Smooth muscle cell (in vitro differentiated cells): ENCODE measurements at regions not wholly inside any gene's neighbourhood (a gene's known extent, or its start where the extent isn't known, plus 50 kb on each side); places are given as distances from the start of the nearest gene placed in this dataset.
A peak's percentile ranks its signal among the peaks of the same experiment; 100 is the strongest.

Experiments used
- DNase-seq: peaks from one replicate; lab custom pipeline; 2025; ENCODE audit not compliant: unreplicated experiment; lab: John Stamatoyannopoulos, UW
- H2AFZ ChIP-seq: fragments of 200-600 bp; sonication (generic); 2 replicates; pipeline ENCODE4 v1.6.0; 2016; ENCODE audit warnings: antibody characterized with exemption, low read depth, mild to moderate bottlenecking
- H3F3A ChIP-seq: fragments of 200-600 bp; sonication (generic); 2 replicates; pipeline ENCODE4 v1.6.0; 2017; ENCODE audit warnings: antibody characterized with exemption, low read depth
- H3K27ac ChIP-seq: fragments of 200-600 bp; sonication (generic); 2 replicates; pipeline ENCODE4 v1.5.1; 2016; ENCODE audit warnings: low read depth, mild to moderate bottlenecking
- H3K27me3 ChIP-seq: fragments of 200-600 bp; sonication (generic); 2 replicates; pipeline ENCODE4 v1.6.1; 2016; ENCODE audit warnings: low read depth, mild to moderate bottlenecking
- H3K36me3 ChIP-seq: fragments of 200-600 bp; sonication (generic); 2 replicates; pipeline ENCODE4 v1.5.1; 2016; ENCODE audit warnings: low read depth
- H3K4me1 ChIP-seq: fragments of 200-600 bp; sonication (generic); 2 replicates; pipeline ENCODE4 v1.5.1; 2016; ENCODE audit warnings: low read depth
- H3K4me2 ChIP-seq: fragments of 200-600 bp; sonication (generic); 2 replicates; pipeline ENCODE4 v1.6.0; 2016; ENCODE audit warnings: mild to moderate bottlenecking
- H3K4me3 ChIP-seq: fragments of 200-600 bp; sonication (generic); 2 replicates; pipeline ENCODE4 v1.5.1; 2016; ENCODE audit warnings: mild to moderate bottlenecking
- H3K79me2 ChIP-seq: fragments of 200-600 bp; sonication (generic); 2 replicates; pipeline ENCODE4 v1.6.0; 2016; ENCODE audit warnings: low read depth, mild to moderate bottlenecking
- H3K9ac ChIP-seq: fragments of 200-600 bp; sonication (generic); 2 replicates; pipeline ENCODE4 v1.6.0; 2016; ENCODE audit warnings: low read depth
- H3K9me3 ChIP-seq: fragments of 200-600 bp; sonication (generic); replicated peaks from 2 replicates; pipeline ENCODE4 v1.5.1; 2016; ENCODE audit warnings: low read depth
- H4K20me1 ChIP-seq: fragments of 200-600 bp; sonication (generic); 2 replicates; pipeline ENCODE4 v1.6.0; 2016; ENCODE audit warnings: low read depth
- WGBS: methylation state at CpG from one replicate; pipeline ENCODE4 v1.1.7; 2016; ENCODE audit warnings: low lambda C conversion rate; 5-methylcytosine and 5-hydroxymethylcytosine counted together
- TF ChIP-seq, protein P1 (sequence below): fragments of 200-600 bp; sonication (generic); IDR thresholded peaks from 2 replicates; pipeline ENCODE4 v1.5.1; 2017; ENCODE audit warnings: borderline replicate concordance, mild to moderate bottlenecking, antibody characterized with exemption; ENCODE audit not compliant: insufficient read depth, poor library complexity, severe bottlenecking

DNA sequence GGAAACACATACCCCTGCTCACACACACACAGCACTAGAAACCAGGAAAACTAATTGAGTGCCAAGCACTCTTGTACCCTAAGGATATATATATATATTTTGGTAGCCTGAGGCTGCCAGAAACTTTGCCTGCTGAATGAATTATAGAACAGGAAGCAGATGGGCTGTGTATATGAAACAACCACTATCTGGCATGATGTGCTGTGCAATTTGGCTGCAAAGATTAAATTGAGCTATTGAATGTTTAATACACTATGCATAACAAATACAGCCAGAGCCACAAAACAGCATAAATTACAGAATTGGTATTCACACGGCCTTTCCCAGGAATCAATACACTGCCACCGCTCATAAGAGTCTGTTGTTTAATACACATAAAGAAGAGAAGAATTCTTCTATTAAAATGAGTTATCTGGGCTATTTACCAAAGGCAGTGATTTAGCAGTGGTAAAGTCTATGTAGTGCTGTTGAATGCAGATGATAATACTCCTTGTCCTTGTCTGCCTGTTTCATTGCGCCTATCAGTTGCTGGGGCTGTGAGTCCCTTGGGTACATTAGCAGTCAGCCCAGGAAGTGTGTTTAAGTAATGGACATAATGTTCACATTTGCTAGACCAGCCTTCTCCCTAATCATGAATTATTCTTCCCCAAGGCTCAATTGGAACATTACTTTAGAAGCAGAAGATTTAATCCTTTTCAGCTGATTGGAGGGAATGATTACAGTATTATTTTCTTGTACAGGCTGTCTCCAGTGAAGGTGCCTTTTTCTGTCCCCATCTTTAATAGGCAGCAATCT lies 294.3 kb downstream of the TLE1 start:
- Histone ChIP-seq H3K4me2 (no peak overlapping the region), H3K9ac (no peak overlapping the region), H3K4me1 (peaks cover 13% of the 10 kb centered on the region), H3K9me3 (no peaks in the 10 kb centered on the region), H3K79me2 (no peaks in the 10 kb centered on the region), H3K27me3 (no peaks in the 10 kb centered on the region), H3K27ac (no peak overlapping the region), H3F3A (no peaks in the 10 kb centered on the region), H3K36me3 (no peaks in the 10 kb centered on the region), H4K20me1 (no peaks in the 10 kb centered on the region), H3K4me3 (no peak overlapping the region), H2AFZ (no peak overlapping the region)
- 87% methylated on average over 3 of the region's 3 CpGs for WGBS
- TF ChIP-seq, protein P1, sequence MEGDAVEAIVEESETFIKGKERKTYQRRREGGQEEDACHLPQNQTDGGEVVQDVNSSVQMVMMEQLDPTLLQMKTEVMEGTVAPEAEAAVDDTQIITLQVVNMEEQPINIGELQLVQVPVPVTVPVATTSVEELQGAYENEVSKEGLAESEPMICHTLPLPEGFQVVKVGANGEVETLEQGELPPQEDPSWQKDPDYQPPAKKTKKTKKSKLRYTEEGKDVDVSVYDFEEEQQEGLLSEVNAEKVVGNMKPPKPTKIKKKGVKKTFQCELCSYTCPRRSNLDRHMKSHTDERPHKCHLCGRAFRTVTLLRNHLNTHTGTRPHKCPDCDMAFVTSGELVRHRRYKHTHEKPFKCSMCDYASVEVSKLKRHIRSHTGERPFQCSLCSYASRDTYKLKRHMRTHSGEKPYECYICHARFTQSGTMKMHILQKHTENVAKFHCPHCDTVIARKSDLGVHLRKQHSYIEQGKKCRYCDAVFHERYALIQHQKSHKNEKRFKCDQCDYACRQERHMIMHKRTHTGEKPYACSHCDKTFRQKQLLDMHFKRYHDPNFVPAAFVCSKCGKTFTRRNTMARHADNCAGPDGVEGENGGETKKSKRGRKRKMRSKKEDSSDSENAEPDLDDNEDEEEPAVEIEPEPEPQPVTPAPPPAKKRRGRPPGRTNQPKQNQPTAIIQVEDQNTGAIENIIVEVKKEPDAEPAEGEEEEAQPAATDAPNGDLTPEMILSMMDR = no peak
- DNase-seq = no peak

DNA sequence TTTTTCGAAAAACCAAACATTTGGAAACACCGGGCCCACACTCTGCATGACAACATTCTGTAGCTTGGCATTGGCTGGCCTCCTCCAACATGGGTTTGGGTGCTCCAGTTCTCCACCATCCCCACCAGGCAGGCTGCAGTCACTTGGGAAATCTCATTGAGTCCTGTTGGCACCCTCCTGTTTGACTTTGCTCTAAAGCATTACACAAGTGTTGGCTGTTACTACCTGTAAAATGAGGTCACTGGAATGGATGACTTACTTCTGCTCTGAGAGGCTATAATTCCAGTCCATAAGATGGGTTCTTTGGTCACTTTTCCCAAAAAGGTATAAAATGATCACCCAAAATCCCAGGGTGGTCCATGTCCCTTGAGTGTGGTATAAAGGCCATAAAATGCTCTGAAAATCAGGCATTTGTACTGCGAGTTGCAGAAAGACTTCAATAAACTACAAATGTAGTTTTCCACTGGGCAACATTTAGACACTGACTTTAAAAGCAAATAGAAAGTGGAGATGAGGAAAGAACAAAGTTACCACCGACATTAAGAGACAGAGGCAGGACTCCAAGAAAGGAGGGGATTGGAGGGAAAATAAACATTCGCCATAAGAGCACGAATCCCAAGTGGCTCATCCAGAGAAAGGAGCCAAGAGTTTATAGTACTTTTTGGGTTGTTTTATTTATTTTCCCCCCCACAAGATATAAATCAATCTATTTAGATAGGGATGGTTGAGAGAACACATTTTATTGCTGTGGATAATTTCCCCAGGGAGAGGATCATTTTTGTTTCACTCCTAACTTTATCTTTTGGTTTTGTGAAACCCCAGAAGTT lies 295.1 kb downstream of the TLE1 start:
- H3K9me3 ChIP-seq = no peaks in the 10 kb centered on the region
- no peak overlapping the region for H3K27ac ChIP-seq
- no peak overlapping the region for H3K4me2 ChIP-seq

DNA sequence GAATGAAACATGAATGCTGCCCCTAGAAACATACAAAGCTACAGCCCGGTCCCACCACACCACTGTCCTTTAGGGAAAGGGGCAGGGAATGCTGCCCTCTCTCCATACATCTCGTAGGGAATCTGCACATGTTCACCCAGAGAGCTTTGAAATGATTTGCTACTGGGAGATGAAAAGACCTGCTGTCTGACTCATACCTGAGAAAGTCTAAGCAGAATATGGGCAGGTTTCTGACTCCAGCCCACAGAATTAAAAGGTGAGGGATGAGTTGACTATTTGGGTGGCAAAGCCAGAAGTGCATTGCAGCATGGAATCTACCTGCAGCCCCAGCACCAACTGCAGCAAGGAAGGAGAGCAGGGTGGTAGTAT lies 297.9 kb downstream of the TLE1 start:
- Histone ChIP-seq H2AFZ (no peak overlapping the region), H3K4me1 (peaks cover 7% of the 10 kb centered on the region), H3K9me3 (no peaks in the 10 kb centered on the region), H3K4me2 (no peak overlapping the region), H4K20me1 (no peaks in the 10 kb centered on the region), H3K27ac (peak overlapping the region; percentile 95), H3K27me3 (no peaks in the 10 kb centered on the region), H3K36me3 (no peaks in the 10 kb centered on the region), H3F3A (no peaks in the 10 kb centered on the region), H3K4me3 (no peak overlapping the region), H3K9ac (no peak overlapping the region), H3K79me2 (no peaks in the 10 kb centered on the region)
- no peak for DNase-seq
- TF ChIP-seq, protein P1 = no peak
- WGBS = 74% methylated on average over 2 of the region's 2 CpGs

More for the DNA sequence above, 295.1 kb downstream of the TLE1 start:
- peaks cover 13% of the 10 kb centered on the region for H3K4me1 ChIP-seq
- H2AFZ ChIP-seq = no peak overlapping the region
- H4K20me1 ChIP-seq = no peaks in the 10 kb centered on the region
- H3F3A ChIP-seq = no peaks in the 10 kb centered on the region
- H3K27me3 ChIP-seq = no peaks in the 10 kb centered on the region
- DNase-seq = no peak
- H3K36me3 ChIP-seq = no peaks in the 10 kb centered on the region
- no peak overlapping the region for H3K4me3 ChIP-seq
- no peak overlapping the region for H3K9ac ChIP-seq
- TF ChIP-seq, protein P1 = no peak
- no peaks in the 10 kb centered on the region for H3K79me2 ChIP-seq
- 90% methylated on average over 6 of the region's 6 CpGs for WGBS
